HEK293 (cell line): ENCODE measurements at regions not wholly inside any gene's neighbourhood (a gene's known extent, or its start where the extent isn't known, plus 50 kb on each side); places are given as distances from the start of the nearest gene placed in this dataset.

Experiments used
- MZF1 ChIP-seq: fragments of 450-650 bp; formaldehyde crosslinking; IDR thresholded peaks from 2 replicates; pipeline ENCODE4 v1.5.1; 2017; ENCODE audit warnings: missing biosample characterization, missing genetic modification characterization, borderline replicate concordance
- SCRT1 ChIP-seq: fragments of 450-650 bp; formaldehyde crosslinking; IDR thresholded peaks from 2 replicates; pipeline ENCODE4 v1.5.1; 2016; ENCODE audit warnings: missing biosample characterization, missing genetic modification characterization, borderline replicate concordance
- ZBTB20 ChIP-seq: fragments of 450-650 bp; formaldehyde crosslinking; IDR thresholded peaks from 2 replicates; pipeline ENCODE4 v1.5.1; 2016; ENCODE audit warnings: missing biosample characterization, missing genetic modification characterization
- ZBTB7A ChIP-seq: fragments of 450-650 bp; formaldehyde crosslinking; IDR thresholded peaks from 2 replicates; pipeline ENCODE4 v1.5.1; 2016; ENCODE audit warnings: low read depth, missing biosample characterization, missing genetic modification characterization
- ZNF133 ChIP-seq: fragments of 450-650 bp; formaldehyde crosslinking; IDR thresholded peaks from 2 replicates; pipeline ENCODE4 v1.5.1; 2016; ENCODE audit warnings: missing biosample characterization, missing genetic modification characterization
- ZNF16 ChIP-seq: fragments of 450-650 bp; formaldehyde crosslinking; IDR thresholded peaks from 2 replicates; pipeline ENCODE4 v1.5.1; 2016; ENCODE audit warnings: low read depth, missing biosample characterization, missing genetic modification characterization
- ZNF169 ChIP-seq: fragments of 450-650 bp; formaldehyde crosslinking; IDR thresholded peaks from 2 replicates; pipeline ENCODE4 v1.5.1; 2016; ENCODE audit warnings: missing biosample characterization, missing genetic modification characterization
- ZNF175 ChIP-seq: fragments of 450-650 bp; formaldehyde crosslinking; IDR thresholded peaks from 2 replicates; pipeline ENCODE4 v1.5.1; 2016; ENCODE audit warnings: missing biosample characterization, missing genetic modification characterization
- ZNF416 ChIP-seq: fragments of 450-650 bp; formaldehyde crosslinking; IDR thresholded peaks from 2 replicates; pipeline ENCODE4 v1.5.1; 2016; ENCODE audit warnings: missing biosample characterization, missing genetic modification characterization
- ZNF530 ChIP-seq: fragments of 450-650 bp; formaldehyde crosslinking; IDR thresholded peaks from 2 replicates; pipeline ENCODE4 v1.5.1; 2016; ENCODE audit warnings: low read depth, missing biosample characterization, missing genetic modification characterization
- ZNF830 ChIP-seq: fragments of 450-650 bp; IDR thresholded peaks from 2 replicates; pipeline ENCODE4 v1.5.0; 2018; ENCODE audit warnings: missing biosample characterization, missing genetic modification characterization, low read depth, mild to moderate bottlenecking, moderate library complexity
- TF ChIP-seq, protein P1 (sequence below): fragments of 450-650 bp; formaldehyde crosslinking; IDR thresholded peaks from 2 replicates; pipeline ENCODE4 v1.5.1; 2016; ENCODE audit warnings: missing biosample characterization, missing genetic modification characterization
- TF ChIP-seq, protein P2 (sequence below): fragments of 450-650 bp; formaldehyde crosslinking; IDR thresholded peaks from 2 replicates; pipeline ENCODE4 v1.5.1; 2016; ENCODE audit warnings: missing biosample characterization, missing genetic modification characterization, low read depth
- TF ChIP-seq, protein P3 (sequence below): fragments of 450-650 bp; formaldehyde crosslinking; IDR thresholded peaks from 2 replicates; pipeline ENCODE4 v1.5.1; 2016; ENCODE audit warnings: missing biosample characterization, missing genetic modification characterization

DNA sequence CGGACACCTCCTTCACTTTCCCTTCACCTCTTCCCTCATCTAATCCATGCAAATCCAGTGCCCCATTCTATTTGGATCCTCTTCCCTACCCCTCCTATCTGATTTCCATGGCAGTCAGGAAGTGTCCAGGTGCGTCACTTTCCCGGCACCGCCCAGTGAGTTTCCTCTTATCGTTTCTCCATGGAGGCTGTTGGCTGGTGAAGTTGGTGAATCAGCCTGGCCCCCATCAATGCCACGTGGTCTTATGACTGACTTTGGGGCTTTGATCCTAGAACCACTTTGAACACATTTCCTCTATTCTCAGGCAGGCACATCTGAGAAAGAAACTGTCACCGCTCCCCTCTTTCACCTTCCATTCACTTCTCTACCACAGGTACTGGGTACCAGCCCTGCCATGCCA is 137.8 kb downstream of the CEP135 start:
- TF ChIP-seq MZF1 (tag by site-specific recombination): no peak
- TF ChIP-seq, protein P1, sequence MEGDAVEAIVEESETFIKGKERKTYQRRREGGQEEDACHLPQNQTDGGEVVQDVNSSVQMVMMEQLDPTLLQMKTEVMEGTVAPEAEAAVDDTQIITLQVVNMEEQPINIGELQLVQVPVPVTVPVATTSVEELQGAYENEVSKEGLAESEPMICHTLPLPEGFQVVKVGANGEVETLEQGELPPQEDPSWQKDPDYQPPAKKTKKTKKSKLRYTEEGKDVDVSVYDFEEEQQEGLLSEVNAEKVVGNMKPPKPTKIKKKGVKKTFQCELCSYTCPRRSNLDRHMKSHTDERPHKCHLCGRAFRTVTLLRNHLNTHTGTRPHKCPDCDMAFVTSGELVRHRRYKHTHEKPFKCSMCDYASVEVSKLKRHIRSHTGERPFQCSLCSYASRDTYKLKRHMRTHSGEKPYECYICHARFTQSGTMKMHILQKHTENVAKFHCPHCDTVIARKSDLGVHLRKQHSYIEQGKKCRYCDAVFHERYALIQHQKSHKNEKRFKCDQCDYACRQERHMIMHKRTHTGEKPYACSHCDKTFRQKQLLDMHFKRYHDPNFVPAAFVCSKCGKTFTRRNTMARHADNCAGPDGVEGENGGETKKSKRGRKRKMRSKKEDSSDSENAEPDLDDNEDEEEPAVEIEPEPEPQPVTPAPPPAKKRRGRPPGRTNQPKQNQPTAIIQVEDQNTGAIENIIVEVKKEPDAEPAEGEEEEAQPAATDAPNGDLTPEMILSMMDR: no peak
- TF ChIP-seq ZNF830 (tag by site-specific recombination): no peak
- TF ChIP-seq ZBTB7A (tag by site-specific recombination): no peak
- TF ChIP-seq, protein P2, sequence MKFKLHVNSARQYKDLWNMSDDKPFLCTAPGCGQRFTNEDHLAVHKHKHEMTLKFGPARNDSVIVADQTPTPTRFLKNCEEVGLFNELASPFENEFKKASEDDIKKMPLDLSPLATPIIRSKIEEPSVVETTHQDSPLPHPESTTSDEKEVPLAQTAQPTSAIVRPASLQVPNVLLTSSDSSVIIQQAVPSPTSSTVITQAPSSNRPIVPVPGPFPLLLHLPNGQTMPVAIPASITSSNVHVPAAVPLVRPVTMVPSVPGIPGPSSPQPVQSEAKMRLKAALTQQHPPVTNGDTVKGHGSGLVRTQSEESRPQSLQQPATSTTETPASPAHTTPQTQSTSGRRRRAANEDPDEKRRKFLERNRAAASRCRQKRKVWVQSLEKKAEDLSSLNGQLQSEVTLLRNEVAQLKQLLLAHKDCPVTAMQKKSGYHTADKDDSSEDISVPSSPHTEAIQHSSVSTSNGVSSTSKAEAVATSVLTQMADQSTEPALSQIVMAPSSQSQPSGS (tag by site-specific recombination): no peak
- TF ChIP-seq ZNF169 (tag by site-specific recombination): no peak
- no peak for TF ChIP-seq SCRT1
- no peak for TF ChIP-seq ZBTB20 (tag by site-specific recombination)
- TF ChIP-seq, protein P3, sequence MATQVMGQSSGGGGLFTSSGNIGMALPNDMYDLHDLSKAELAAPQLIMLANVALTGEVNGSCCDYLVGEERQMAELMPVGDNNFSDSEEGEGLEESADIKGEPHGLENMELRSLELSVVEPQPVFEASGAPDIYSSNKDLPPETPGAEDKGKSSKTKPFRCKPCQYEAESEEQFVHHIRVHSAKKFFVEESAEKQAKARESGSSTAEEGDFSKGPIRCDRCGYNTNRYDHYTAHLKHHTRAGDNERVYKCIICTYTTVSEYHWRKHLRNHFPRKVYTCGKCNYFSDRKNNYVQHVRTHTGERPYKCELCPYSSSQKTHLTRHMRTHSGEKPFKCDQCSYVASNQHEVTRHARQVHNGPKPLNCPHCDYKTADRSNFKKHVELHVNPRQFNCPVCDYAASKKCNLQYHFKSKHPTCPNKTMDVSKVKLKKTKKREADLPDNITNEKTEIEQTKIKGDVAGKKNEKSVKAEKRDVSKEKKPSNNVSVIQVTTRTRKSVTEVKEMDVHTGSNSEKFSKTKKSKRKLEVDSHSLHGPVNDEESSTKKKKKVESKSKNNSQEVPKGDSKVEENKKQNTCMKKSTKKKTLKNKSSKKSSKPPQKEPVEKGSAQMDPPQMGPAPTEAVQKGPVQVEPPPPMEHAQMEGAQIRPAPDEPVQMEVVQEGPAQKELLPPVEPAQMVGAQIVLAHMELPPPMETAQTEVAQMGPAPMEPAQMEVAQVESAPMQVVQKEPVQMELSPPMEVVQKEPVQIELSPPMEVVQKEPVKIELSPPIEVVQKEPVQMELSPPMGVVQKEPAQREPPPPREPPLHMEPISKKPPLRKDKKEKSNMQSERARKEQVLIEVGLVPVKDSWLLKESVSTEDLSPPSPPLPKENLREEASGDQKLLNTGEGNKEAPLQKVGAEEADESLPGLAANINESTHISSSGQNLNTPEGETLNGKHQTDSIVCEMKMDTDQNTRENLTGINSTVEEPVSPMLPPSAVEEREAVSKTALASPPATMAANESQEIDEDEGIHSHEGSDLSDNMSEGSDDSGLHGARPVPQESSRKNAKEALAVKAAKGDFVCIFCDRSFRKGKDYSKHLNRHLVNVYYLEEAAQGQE: no peak
- no peak for TF ChIP-seq ZNF133
- no peak for TF ChIP-seq ZNF175 (tag by site-specific recombination)
- no peak for TF ChIP-seq ZNF416 (tag by site-specific recombination)
- TF ChIP-seq ZNF530 (tag by site-specific recombination): no peak
- TF ChIP-seq ZNF16 (tag by site-specific recombination): no peak
